Fibroblast of lung (primary cell): ENCODE measurements at regions not wholly inside any gene's neighbourhood (a gene's known extent, or its start where the extent isn't known, plus 50 kb on each side); places are given as distances from the start of the nearest gene placed in this dataset.

Source experiments
- DNase-seq, 2 donors: peaks; one replicate each; pipeline versions ENCODE4 v3.0.0 to v3.0.0-alpha.2; 2010; ENCODE audit warnings: low read depth in 2 of 2
- H2AFZ ChIP-seq: 2 replicates; pipeline ENCODE4 v1.5.1; 2012; ENCODE audit warnings: low read length, control low read depth, inconsistent platforms
- H3K27ac ChIP-seq: 2 replicates; pipeline ENCODE4 v1.5.1; 2011; ENCODE audit warnings: low read length, control low read depth; ENCODE audit not compliant: insufficient read depth
- H3K27me3 ChIP-seq: 2 replicates; pipeline ENCODE4 v1.5.1; 2011; ENCODE audit warnings: mild to moderate bottlenecking, low read length; ENCODE audit not compliant: control insufficient read depth, insufficient read depth
- H3K36me3 ChIP-seq: 2 replicates; pipeline ENCODE4 v1.5.1; 2011; ENCODE audit warnings: low read length; ENCODE audit not compliant: control insufficient read depth, insufficient read depth
- H3K4me1 ChIP-seq: 2 replicates; pipeline ENCODE4 v1.5.1; 2011; ENCODE audit warnings: low read length; ENCODE audit not compliant: control insufficient read depth, insufficient read depth; ENCODE audit errors: extremely low read depth
- H3K4me2 ChIP-seq: 2 replicates; pipeline ENCODE4 v1.5.1; 2011; ENCODE audit warnings: low read length, control low read depth; ENCODE audit not compliant: insufficient read depth; ENCODE audit errors: extremely low read depth
- H3K4me3 ChIP-seq, 4 experiments: fragments of 200-600 bp in 1 of 4; sonication (generic) in 1 of 4; replicated peaks in 1 of 4; 2 replicates each; pipeline ENCODE4 v1.5.1; 2011 to 2016; ENCODE audit warnings: low read length in 4 of 4, low read depth in 3 of 4, mild to moderate bottlenecking in 3 of 4, control low read depth in 2 of 4, inconsistent platforms in 1 of 4, mixed read lengths in 1 of 4; ENCODE audit not compliant: insufficient read depth in 1 of 4; ENCODE audit errors: control extremely low read depth in 1 of 4
- H3K79me2 ChIP-seq: 2 replicates; pipeline ENCODE4 v1.5.1; 2012; ENCODE audit warnings: mild to moderate bottlenecking, low read length, inconsistent platforms; ENCODE audit not compliant: control insufficient read depth, insufficient read depth
- H3K9ac ChIP-seq: 2 replicates; pipeline ENCODE4 v1.5.1; 2011; ENCODE audit warnings: mild to moderate bottlenecking, low read length, control low read depth; ENCODE audit not compliant: insufficient read depth
- H3K9me3 ChIP-seq: 2 replicates; pipeline ENCODE4 v1.5.1; 2012; ENCODE audit warnings: low read depth, low read length; ENCODE audit not compliant: control insufficient read depth, insufficient read depth
- H4K20me1 ChIP-seq: 2 replicates; pipeline ENCODE4 v1.5.1; 2011; ENCODE audit warnings: low read length; ENCODE audit not compliant: control insufficient read depth, insufficient read depth; ENCODE audit errors: extremely low read depth
- EZH2 ChIP-seq: IDR thresholded peaks from 2 replicates; pipeline ENCODE4 v1.5.1; 2012; ENCODE audit warnings: low read length, control low read depth, mild to moderate bottlenecking; ENCODE audit errors: missing control alignments
- TF ChIP-seq, protein P1 (sequence below), 2 donors: IDR thresholded peaks in 1 of 2; conservative IDR thresholded peaks in 1 of 2; 1 replicate in 1 of 2; 2 replicates in 1 of 2; pipeline ENCODE4 v1.5.1; 2011 to 2012; ENCODE audit warnings: low read length in 2 of 2, control low read depth in 1 of 2, inconsistent platforms in 1 of 2, low read depth in 1 of 2, mild to moderate bottlenecking in 1 of 2

- Histone ChIP-seq H3K79me2 (no peaks in the 10 kb centered on the region), H3K4me1 (no peaks in the 10 kb centered on the region), H3K27ac (no peak overlapping the region), H3K9me3 (no peaks in the 10 kb centered on the region), H4K20me1 (no peaks in the 10 kb centered on the region), H3K27me3 (no peaks in the 10 kb centered on the region), H3K9ac (no peak overlapping the region), H3K36me3 (no peaks in the 10 kb centered on the region), H3K4me2 (no peak overlapping the region), H3K4me3 (no peak overlapping the region), H2AFZ (no peak overlapping the region)
- no peak for DNase-seq
- TF ChIP-seq, protein P1, sequence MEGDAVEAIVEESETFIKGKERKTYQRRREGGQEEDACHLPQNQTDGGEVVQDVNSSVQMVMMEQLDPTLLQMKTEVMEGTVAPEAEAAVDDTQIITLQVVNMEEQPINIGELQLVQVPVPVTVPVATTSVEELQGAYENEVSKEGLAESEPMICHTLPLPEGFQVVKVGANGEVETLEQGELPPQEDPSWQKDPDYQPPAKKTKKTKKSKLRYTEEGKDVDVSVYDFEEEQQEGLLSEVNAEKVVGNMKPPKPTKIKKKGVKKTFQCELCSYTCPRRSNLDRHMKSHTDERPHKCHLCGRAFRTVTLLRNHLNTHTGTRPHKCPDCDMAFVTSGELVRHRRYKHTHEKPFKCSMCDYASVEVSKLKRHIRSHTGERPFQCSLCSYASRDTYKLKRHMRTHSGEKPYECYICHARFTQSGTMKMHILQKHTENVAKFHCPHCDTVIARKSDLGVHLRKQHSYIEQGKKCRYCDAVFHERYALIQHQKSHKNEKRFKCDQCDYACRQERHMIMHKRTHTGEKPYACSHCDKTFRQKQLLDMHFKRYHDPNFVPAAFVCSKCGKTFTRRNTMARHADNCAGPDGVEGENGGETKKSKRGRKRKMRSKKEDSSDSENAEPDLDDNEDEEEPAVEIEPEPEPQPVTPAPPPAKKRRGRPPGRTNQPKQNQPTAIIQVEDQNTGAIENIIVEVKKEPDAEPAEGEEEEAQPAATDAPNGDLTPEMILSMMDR (conservative IDR thresholded peaks at IDR 0.05 in 1 of 2, IDR thresholded peaks at IDR 0.05 in 1 of 2; ENCODE audit: low read depth in 1 of 2, low read length in 2 of 2), result no peak
- TF ChIP-seq EZH2, result no peak
Measured at GRCh38 chr13:73542446-73542845, 483.6 kb downstream of the KLF5 start.

- H3K9me3 ChIP-seq, result no peaks in the 10 kb centered on the region
- H3K4me1 ChIP-seq, result no peaks in the 10 kb centered on the region
- DNase-seq, result no peak
- TF ChIP-seq, protein P1 (conservative IDR thresholded peaks at IDR 0.05 in 1 of 2, IDR thresholded peaks at IDR 0.05 in 1 of 2; ENCODE audit: low read depth in 1 of 2, low read length in 2 of 2), result no peak
- H3K36me3 ChIP-seq, result no peaks in the 10 kb centered on the region
- H3K9ac ChIP-seq, result no peak overlapping the region
- H3K79me2 ChIP-seq, result no peaks in the 10 kb centered on the region
- H3K27ac ChIP-seq, result no peak overlapping the region
- no peak overlapping the region for H2AFZ ChIP-seq
- no peaks in the 10 kb centered on the region for H4K20me1 ChIP-seq
- H3K4me2 ChIP-seq, result no peak overlapping the region
- H3K4me3 ChIP-seq, result no peak overlapping the region
- no peaks in the 10 kb centered on the region for H3K27me3 ChIP-seq
Measured at GRCh38 chr13:73536865-73537264, 478.1 kb downstream of the KLF5 start.

DNA sequence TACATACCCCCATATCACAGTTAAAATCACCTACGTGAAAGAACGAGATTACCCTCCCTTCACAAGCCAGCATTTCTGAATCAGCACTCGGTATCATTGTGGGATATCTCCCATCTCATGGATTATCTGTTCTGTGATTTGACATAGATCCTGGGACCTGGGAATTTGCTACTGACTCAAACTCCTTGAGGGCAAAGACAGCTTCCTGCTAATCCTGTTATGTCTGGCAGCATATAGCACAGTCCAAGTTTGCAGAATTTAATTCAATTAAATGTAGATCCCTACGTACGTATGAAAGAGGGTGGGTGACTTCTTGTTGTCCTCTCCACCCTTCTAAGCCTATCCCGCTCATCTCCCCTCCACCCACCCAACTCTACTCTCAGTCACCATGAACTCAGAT is 476.5 kb downstream of the KLF5 start:
- no peaks in the 10 kb centered on the region for H3K79me2 ChIP-seq
- no peaks in the 10 kb centered on the region for H3K36me3 ChIP-seq
- H2AFZ ChIP-seq, result no peak overlapping the region
- no peak for DNase-seq
- no peaks in the 10 kb centered on the region for H3K27me3 ChIP-seq
- H4K20me1 ChIP-seq, result no peaks in the 10 kb centered on the region
- H3K9me3 ChIP-seq, result no peaks in the 10 kb centered on the region
- H3K4me2 ChIP-seq, result no peak overlapping the region
- no peak overlapping the region for H3K9ac ChIP-seq
- H3K4me1 ChIP-seq, result no peaks in the 10 kb centered on the region
- no peak overlapping the region for H3K27ac ChIP-seq
- TF ChIP-seq, protein P1 (conservative IDR thresholded peaks at IDR 0.05 in 1 of 2, IDR thresholded peaks at IDR 0.05 in 1 of 2; ENCODE audit: low read depth in 1 of 2, low read length in 2 of 2), result no peak
- no peak for TF ChIP-seq EZH2
- no peak overlapping the region for H3K4me3 ChIP-seq
